Activated CD4-positive, alpha-beta T cell treated with anti-CD3 and anti-CD28 coated beads for 36 hours (primary cell): ENCODE measurements at regions not wholly inside any gene's neighbourhood (a gene's known extent, or its start where the extent isn't known, plus 50 kb on each side); places are given as distances from the start of the nearest gene placed in this dataset.
"Not testable (repeated sequence)": the region's sequence is repeated elsewhere in the genome, so short reads cannot be mapped to it uniquely, and the experiment has no call there.

ENCODE experiments used
- ATAC-seq: fragments of 200-7000 bp; cut with Tn5 transposase; one replicate; pipeline ENCODE4 v1.10.0; 2021; ENCODE audit warnings: mild to moderate bottlenecking, moderate library complexity
- CTCF ChIA-PET: fragments of 350-600 bp; sonication (Branson Sonifier 250); formaldehyde crosslinking; loops from one replicate; lab custom pipeline; 2021; ENCODE audit warnings: antibody characterized with exemption; lab: Charles Lee
- POLR2A ChIA-PET: fragments of 350-600 bp; sonication (Branson Sonifier 250); formaldehyde crosslinking; loops from one replicate; lab custom pipeline; 2021; ENCODE audit warnings: antibody characterized with exemption, inconsistent platforms; lab: Charles Lee
- DNase-seq: peaks from one replicate; pipeline ENCODE4 v3.0.0-alpha.2; 2020
- H3K27ac Mint-ChIP-seq: one replicate; pipeline ENCODE4 v1.8.0; 2021; ENCODE audit warnings: mixed read lengths
- H3K27me3 Mint-ChIP-seq: one replicate; pipeline ENCODE4 v1.8.0; 2021; ENCODE audit warnings: mixed read lengths
- H3K36me3 Mint-ChIP-seq: one replicate; pipeline ENCODE4 v1.8.0; 2021; ENCODE audit warnings: low read depth, mixed read lengths
- H3K4me1 Mint-ChIP-seq: one replicate; pipeline ENCODE4 v1.8.0; 2021; ENCODE audit warnings: mixed read lengths
- H3K4me3 Mint-ChIP-seq: one replicate; pipeline ENCODE4 v1.8.0; 2021; ENCODE audit warnings: mild to moderate bottlenecking, moderate library complexity, mixed read lengths
- H3K9me3 Mint-ChIP-seq: one replicate; pipeline ENCODE4 v1.8.0; 2021; ENCODE audit warnings: low read depth, mixed read lengths
- intact Hi-C, 2 experiments: fragments of 100-400 bp; cut with DNase I in 1 of 2; cut with micrococcal nuclease in 1 of 2; formaldehyde crosslinking; loops; one replicate each; pipeline versions ENCODE4 v1.14.2 to v1.15.1; 2022 to 2024; cut with DNase I, micrococcal nuclease

GRCh38 chr7:149664176-149664575 is 109.2 kb downstream of the ZNF467 start:
- POLR2A ChIA-PET = no interaction called here
- Mint-ChIP-seq H3K27me3 (peaks cover 34% of the 10 kb centered on the region), H3K4me1 (peaks cover under 1% of the 10 kb centered on the region), H3K27ac (no peak overlapping the region), H3K36me3 (no peaks in the 10 kb centered on the region), H3K9me3 (no peaks in the 10 kb centered on the region), H3K4me3 (no peak overlapping the region)
- CTCF ChIA-PET = interaction anchor here (0.6 to 4.9 kb wide), 9 partner anchors 8 to 408 kb away, joined by 3 to 74 read pairs (median 4); no protein-coding TSS in a partner anchor
- ATAC-seq (no peak), DNase-seq (no peak)
- intact Hi-C loops = no loop called here

GRCh38 chr7:149662591-149663095 is 110.7 kb downstream of the ZNF467 start:
- Mint-ChIP-seq H3K4me3 (no peak overlapping the region), H3K27ac (no peak overlapping the region), H3K36me3 (no peaks in the 10 kb centered on the region), H3K27me3 (peaks cover 34% of the 10 kb centered on the region), H3K4me1 (no peaks in the 10 kb centered on the region), H3K9me3 (no peaks in the 10 kb centered on the region)
- intact Hi-C loops = loop anchor here (1.0 kb wide), 2 partner anchors 80 to 137 kb away; no protein-coding TSS in a partner anchor
- ChIA-PET POLR2A (interaction anchor here (1.1 kb wide), 1 partner anchor 80 kb away, joined by 5 read pairs; no protein-coding TSS in a partner anchor), CTCF (interaction anchor here (0.6 to 4.9 kb wide), 28 partner anchors 9 to 282 kb away, joined by 3 to 74 read pairs (median 4); no protein-coding TSS in a partner anchor)
- ATAC-seq (peak; percentile 96), DNase-seq (peak; percentile 86)

GRCh38 chr7:149655784-149656183 is 117.6 kb downstream of the ZNF467 start:
- H3K4me1 Mint-ChIP-seq = no peaks in the 10 kb centered on the region
- no peaks in the 10 kb centered on the region for H3K36me3 Mint-ChIP-seq
- CTCF ChIA-PET = interaction anchor here (0.7 to 1.3 kb wide), 3 partner anchors 9 to 332 kb away, joined by 3 read pairs; no protein-coding TSS in a partner anchor
- intact Hi-C loops = no loop called here
- POLR2A ChIA-PET = no interaction called here
- peaks cover 38% of the 10 kb centered on the region for H3K27me3 Mint-ChIP-seq
- DNase-seq (no peak), ATAC-seq (no peak)
- H3K4me3 Mint-ChIP-seq = no peak overlapping the region
- peaks cover 2% of the 10 kb centered on the region for H3K9me3 Mint-ChIP-seq
- no peak overlapping the region for H3K27ac Mint-ChIP-seq

- DNase-seq (no peak), ATAC-seq (no peak)
- CTCF ChIA-PET = interaction anchor here (2.1 kb wide), 1 partner anchor 8 kb away, joined by 9 read pairs; no protein-coding TSS in a partner anchor
- H3K4me3 Mint-ChIP-seq = no peak overlapping the region
- H3K27ac Mint-ChIP-seq = no peak overlapping the region
- H3K9me3 Mint-ChIP-seq = peaks cover 2% of the 10 kb centered on the region
- no peaks in the 10 kb centered on the region for H3K36me3 Mint-ChIP-seq
- POLR2A ChIA-PET = no interaction called here
- H3K4me1 Mint-ChIP-seq = no peaks in the 10 kb centered on the region
- intact Hi-C loops = no loop called here
- H3K27me3 Mint-ChIP-seq = peaks cover 40% of the 10 kb centered on the region
These were observed 118.8 kb downstream of the ZNF467 start for GRCh38 chr7:149654588-149654987.

- ATAC-seq, H3K4me1 Mint-ChIP-seq, intact Hi-C loops, H3K9me3 Mint-ChIP-seq, H3K27ac Mint-ChIP-seq, POLR2A ChIA-PET, H3K4me3 Mint-ChIP-seq, DNase-seq, H3K36me3 Mint-ChIP-seq: not testable (repeated sequence)
- CTCF ChIA-PET = interaction anchor here (1.2 to 4.4 kb wide), 2 partner anchors 12 to 25 kb away, joined by 4 to 28 read pairs; no protein-coding TSS in a partner anchor
- peaks cover 34% of the 10 kb centered on the region for H3K27me3 Mint-ChIP-seq
These were observed 123.2 kb downstream of the ZNF467 start for GRCh38 chr7:149650190-149650589.

- Mint-ChIP-seq H3K27ac (no peak overlapping the region), H3K9me3 (no peaks in the 10 kb centered on the region), H3K36me3 (no peaks in the 10 kb centered on the region), H3K27me3 (peaks cover 8% of the 10 kb centered on the region), H3K4me1 (no peaks in the 10 kb centered on the region), H3K4me3 (no peak overlapping the region)
- ChIA-PET CTCF (no interaction called here), POLR2A (no interaction called here)
- DNase-seq (no peak), ATAC-seq (no peak)
- intact Hi-C loops = no loop called here
These were observed 128.6 kb downstream of the ZNF467 start for GRCh38 chr7:149644754-149645153.

GRCh38 chr7:149642589-149642988 is 130.8 kb downstream of the ZNF467 start:
- no peak overlapping the region for H3K4me3 Mint-ChIP-seq
- ChIA-PET POLR2A (no interaction called here), CTCF (interaction anchor here (0.6 kb wide), 1 partner anchor 106 kb away, joined by 3 read pairs; no protein-coding TSS in a partner anchor)
- no peak for DNase-seq
- intact Hi-C loops = no loop called here
- H3K27ac Mint-ChIP-seq = no peak overlapping the region
- ATAC-seq = no peak
- H3K4me1 Mint-ChIP-seq = no peaks in the 10 kb centered on the region
- H3K9me3 Mint-ChIP-seq = no peaks in the 10 kb centered on the region
- H3K36me3 Mint-ChIP-seq = no peaks in the 10 kb centered on the region
- H3K27me3 Mint-ChIP-seq = peaks cover 8% of the 10 kb centered on the region

- Mint-ChIP-seq H3K27ac (no peak overlapping the region), H3K4me3 (no peak overlapping the region), H3K9me3 (no peaks in the 10 kb centered on the region), H3K4me1 (no peaks in the 10 kb centered on the region), H3K36me3 (no peaks in the 10 kb centered on the region), H3K27me3 (peaks cover 10% of the 10 kb centered on the region)
- POLR2A ChIA-PET = no interaction called here
- DNase-seq = no peak
- ATAC-seq = no peak
- intact Hi-C loops = no loop called here
- CTCF ChIA-PET = interaction anchor here (1.5 kb wide), 1 partner anchor 24 kb away, joined by 5 read pairs; no protein-coding TSS in a partner anchor
These were observed 134.6 kb downstream of the ZNF467 start for GRCh38 chr7:149638566-149639320.

- no peak overlapping the region for H3K27ac Mint-ChIP-seq
- H3K36me3 Mint-ChIP-seq = no peaks in the 10 kb centered on the region
- no peak for ATAC-seq
- no peak for DNase-seq
- POLR2A ChIA-PET = no interaction called here
- H3K4me1 Mint-ChIP-seq = no peaks in the 10 kb centered on the region
- intact Hi-C loops = no loop called here
- CTCF ChIA-PET = interaction anchor here (0.6 to 1.5 kb wide), 4 partner anchors 11 to 202 kb away, joined by 3 to 5 read pairs (median 3); no protein-coding TSS in a partner anchor
- H3K9me3 Mint-ChIP-seq = no peaks in the 10 kb centered on the region
- H3K27me3 Mint-ChIP-seq = peaks cover 10% of the 10 kb centered on the region
- no peak overlapping the region for H3K4me3 Mint-ChIP-seq
These were observed 135.3 kb downstream of the ZNF467 start for GRCh38 chr7:149637911-149638565.

GRCh38 chr7:149635561-149636329 is 137.6 kb downstream of the ZNF467 start:
- H3K27ac Mint-ChIP-seq = no peak overlapping the region
- no peaks in the 10 kb centered on the region for H3K9me3 Mint-ChIP-seq
- intact Hi-C loops = no loop called here
- no peak overlapping the region for H3K4me3 Mint-ChIP-seq
- POLR2A ChIA-PET = no interaction called here
- H3K27me3 Mint-ChIP-seq = peaks cover 6% of the 10 kb centered on the region
- CTCF ChIA-PET = interaction anchor here (0.8 kb wide), 1 partner anchor 10 kb away, joined by 3 read pairs; no protein-coding TSS in a partner anchor
- ATAC-seq (no peak), DNase-seq (no peak)
- H3K4me1 Mint-ChIP-seq = no peaks in the 10 kb centered on the region
- no peaks in the 10 kb centered on the region for H3K36me3 Mint-ChIP-seq
